ENCODE measurements at regions not wholly inside any gene's neighbourhood (a gene's known extent, or its start where the extent isn't known, plus 50 kb on each side); places are given as distances from the start of the nearest gene placed in this dataset.

GRCh38 chr2:2683606-2684224 is 352.6 kb upstream of the MYT1L start:
- no peaks in the 10 kb centered on the region for H4K20me1 ChIP-seq (ENCODE audit: control insufficient read depth, insufficient read depth, low read depth, low read length)
- H3K4me3 ChIP-seq (ENCODE audit: low read length): no peak overlapping the region
- H3K79me2 ChIP-seq (ENCODE audit: control insufficient read depth, low read length): no peaks in the 10 kb centered on the region
- TF ChIP-seq, protein P1, sequence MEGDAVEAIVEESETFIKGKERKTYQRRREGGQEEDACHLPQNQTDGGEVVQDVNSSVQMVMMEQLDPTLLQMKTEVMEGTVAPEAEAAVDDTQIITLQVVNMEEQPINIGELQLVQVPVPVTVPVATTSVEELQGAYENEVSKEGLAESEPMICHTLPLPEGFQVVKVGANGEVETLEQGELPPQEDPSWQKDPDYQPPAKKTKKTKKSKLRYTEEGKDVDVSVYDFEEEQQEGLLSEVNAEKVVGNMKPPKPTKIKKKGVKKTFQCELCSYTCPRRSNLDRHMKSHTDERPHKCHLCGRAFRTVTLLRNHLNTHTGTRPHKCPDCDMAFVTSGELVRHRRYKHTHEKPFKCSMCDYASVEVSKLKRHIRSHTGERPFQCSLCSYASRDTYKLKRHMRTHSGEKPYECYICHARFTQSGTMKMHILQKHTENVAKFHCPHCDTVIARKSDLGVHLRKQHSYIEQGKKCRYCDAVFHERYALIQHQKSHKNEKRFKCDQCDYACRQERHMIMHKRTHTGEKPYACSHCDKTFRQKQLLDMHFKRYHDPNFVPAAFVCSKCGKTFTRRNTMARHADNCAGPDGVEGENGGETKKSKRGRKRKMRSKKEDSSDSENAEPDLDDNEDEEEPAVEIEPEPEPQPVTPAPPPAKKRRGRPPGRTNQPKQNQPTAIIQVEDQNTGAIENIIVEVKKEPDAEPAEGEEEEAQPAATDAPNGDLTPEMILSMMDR (IDR thresholded peaks at IDR 0.05; ENCODE audit: low read depth, low read length, poor library complexity, severe bottlenecking): no peak
- TF ChIP-seq EZH2phosphoT487 (IDR thresholded peaks at IDR 0.05; ENCODE audit: borderline replicate concordance, low read length): no peak
- H3K27me3 ChIP-seq (ENCODE audit: control insufficient read depth, low read length): no peaks in the 10 kb centered on the region
- H3K4me2 ChIP-seq (ENCODE audit: low read length): no peak overlapping the region
- no peaks in the 10 kb centered on the region for H3K9me2 ChIP-seq (replicated peaks; ENCODE audit: control insufficient read depth, low read length)
- H3K27ac ChIP-seq (ENCODE audit: low read depth, low read length): no peak overlapping the region
- H3K9me3 ChIP-seq (ENCODE audit: control insufficient read depth, insufficient read depth, low read length): no peaks in the 10 kb centered on the region
- H3K36me3 ChIP-seq (ENCODE audit: control insufficient read depth, low read length): no peaks in the 10 kb centered on the region
- no peaks in the 10 kb centered on the region for H3F3A ChIP-seq (ENCODE audit: control insufficient read depth, insufficient read depth)
- peaks cover 8% of the 10 kb centered on the region for H3K4me1 ChIP-seq (ENCODE audit: control insufficient read depth, low read length)

DNA sequence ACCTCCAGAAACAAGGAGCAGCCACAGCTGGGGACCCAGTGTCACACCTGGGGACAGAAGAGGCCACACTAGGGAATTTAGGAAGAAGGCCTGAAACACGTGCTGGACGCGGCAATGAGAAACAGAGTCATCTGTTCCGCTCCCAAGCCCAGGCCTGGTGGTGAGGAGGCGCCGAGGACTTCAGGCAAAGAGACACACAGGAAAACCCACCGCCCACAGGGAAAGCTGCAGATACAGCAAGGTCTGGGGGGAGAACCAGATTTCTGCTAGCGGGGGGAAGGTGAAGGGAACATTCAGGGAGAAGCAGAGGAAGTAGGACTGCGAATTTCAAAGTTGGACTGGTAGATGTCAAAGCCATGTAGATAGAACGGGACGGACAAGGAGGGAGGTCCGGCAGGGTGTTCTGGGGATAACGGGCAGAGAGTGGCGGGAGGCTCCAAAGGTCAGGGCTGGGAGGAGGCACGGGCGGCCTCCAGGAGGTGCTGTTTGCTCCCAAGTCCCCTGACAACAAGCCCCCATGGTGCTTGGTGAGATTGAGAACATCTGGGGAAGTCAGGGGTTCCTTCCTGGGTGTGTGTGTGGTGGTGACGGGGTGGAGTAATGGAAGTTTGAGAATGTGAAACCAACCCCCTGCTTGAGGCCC is 351.7 kb upstream of the MYT1L start:
- Histone ChIP-seq H3K4me2 (ENCODE audit: low read length) (no peak overlapping the region), H3K36me3 (ENCODE audit: control insufficient read depth, low read length) (no peaks in the 10 kb centered on the region), H3K27ac (ENCODE audit: low read depth, low read length) (no peak overlapping the region), H3K9me3 (ENCODE audit: control insufficient read depth, insufficient read depth, low read length) (no peaks in the 10 kb centered on the region), H3K79me2 (ENCODE audit: control insufficient read depth, low read length) (no peaks in the 10 kb centered on the region), H3K4me3 (ENCODE audit: low read length) (no peak overlapping the region), H3K4me1 (ENCODE audit: control insufficient read depth, low read length) (peaks cover 8% of the 10 kb centered on the region), H4K20me1 (ENCODE audit: control insufficient read depth, insufficient read depth, low read depth, low read length) (no peaks in the 10 kb centered on the region), H3F3A (ENCODE audit: control insufficient read depth, insufficient read depth) (no peaks in the 10 kb centered on the region), H3K27me3 (ENCODE audit: control insufficient read depth, low read length) (no peaks in the 10 kb centered on the region), H3K9me2 (replicated peaks; ENCODE audit: control insufficient read depth, low read length) (no peaks in the 10 kb centered on the region)
- TF ChIP-seq EZH2phosphoT487 (IDR thresholded peaks at IDR 0.05; ENCODE audit: borderline replicate concordance, low read length): no peak
- TF ChIP-seq, protein P1 (IDR thresholded peaks at IDR 0.05; ENCODE audit: low read depth, low read length, poor library complexity, severe bottlenecking): no peak

DNA sequence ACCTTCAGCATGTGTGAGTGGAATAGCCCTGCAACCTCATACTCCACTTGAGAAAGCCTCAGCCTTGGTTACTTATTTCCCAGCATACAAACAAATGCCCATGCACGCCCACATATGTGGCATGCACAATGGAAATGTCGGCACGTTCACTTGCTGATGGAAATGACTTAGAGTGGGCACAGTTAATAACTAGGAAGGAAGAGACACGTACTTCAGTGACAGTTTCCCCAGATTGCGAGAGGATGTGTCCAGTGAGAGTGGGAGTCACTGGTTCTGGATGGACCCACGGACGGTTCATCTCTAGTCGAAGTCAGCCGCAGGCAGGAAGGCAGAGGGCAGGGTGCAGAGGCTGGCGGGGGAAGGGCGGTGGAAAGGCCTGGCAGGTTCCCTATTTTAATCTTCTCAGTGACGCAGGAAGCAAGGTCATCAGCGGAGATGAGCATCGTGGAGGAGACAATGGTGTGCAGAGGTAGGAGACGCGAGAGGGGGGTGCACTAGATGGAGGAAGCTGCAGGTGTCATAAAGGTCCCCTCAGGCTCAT is 350.7 kb upstream of the MYT1L start:
- H3K27ac ChIP-seq (ENCODE audit: low read depth, low read length): no peak overlapping the region
- H3K9me3 ChIP-seq (ENCODE audit: control insufficient read depth, insufficient read depth, low read length): no peaks in the 10 kb centered on the region
- H3K79me2 ChIP-seq (ENCODE audit: control insufficient read depth, low read length): no peaks in the 10 kb centered on the region
- H3K4me1 ChIP-seq (ENCODE audit: control insufficient read depth, low read length): peaks cover 8% of the 10 kb centered on the region
- no peaks in the 10 kb centered on the region for H3K36me3 ChIP-seq (ENCODE audit: control insufficient read depth, low read length)
- no peaks in the 10 kb centered on the region for H3F3A ChIP-seq (ENCODE audit: control insufficient read depth, insufficient read depth)
- H3K27me3 ChIP-seq (ENCODE audit: control insufficient read depth, low read length): no peaks in the 10 kb centered on the region
- H3K4me3 ChIP-seq (ENCODE audit: low read length): no peak overlapping the region
- no peaks in the 10 kb centered on the region for H4K20me1 ChIP-seq (ENCODE audit: control insufficient read depth, insufficient read depth, low read depth, low read length)
- no peak overlapping the region for H3K4me2 ChIP-seq (ENCODE audit: low read length)
- no peaks in the 10 kb centered on the region for H3K9me2 ChIP-seq (replicated peaks; ENCODE audit: control insufficient read depth, low read length)
- TF ChIP-seq EZH2phosphoT487 (IDR thresholded peaks at IDR 0.05; ENCODE audit: borderline replicate concordance, low read length): no peak
- TF ChIP-seq, protein P1 (IDR thresholded peaks at IDR 0.05; ENCODE audit: low read depth, low read length, poor library complexity, severe bottlenecking): no peak

All from DOHH2 (cell line).